Stomach (tissue), 8 donors: ENCODE measurements at regions not wholly inside any gene's neighbourhood (a gene's known extent, or its start where the extent isn't known, plus 50 kb on each side); places are given as distances from the start of the nearest gene placed in this dataset.

Experiments
- DNase-seq, 2 donors: peaks; one replicate each; pipeline versions ENCODE4 v3.0.0 to v3.0.0-alpha.2; 2013 to 2019
- H3K27ac ChIP-seq, 5 donors: fragments of 200-600 bp in 4 of 5; sonication (generic) in 4 of 5; one replicate each; pipeline ENCODE4 v1.5.1; 2013 to 2019; ENCODE audit warnings: mild to moderate bottlenecking in 1 of 5, moderate library complexity in 1 of 5
- H3K27me3 ChIP-seq, 3 donors: fragments of 200-600 bp; sonication (generic); one replicate each; pipeline ENCODE4 v1.5.1; 2017 to 2019; ENCODE audit warnings: mixed run types in 1 of 3
- H3K36me3 ChIP-seq, 4 donors: fragments of 200-600 bp; sonication (generic); 1 replicate in 3 of 4; 2 replicates in 1 of 4; pipeline ENCODE4 v1.5.1; 2016 to 2019
- H3K4me1 ChIP-seq, 4 donors: fragments of 200-600 bp; sonication (generic); one replicate each; pipeline ENCODE4 v1.5.1; 2016 to 2019
- H3K4me3 ChIP-seq, 4 donors: fragments of 200-600 bp; sonication (generic) in 3 of 4; one replicate each; pipeline ENCODE4 v1.5.1; 2016 to 2019; ENCODE audit warnings: mild to moderate bottlenecking in 1 of 4
- H3K9me3 ChIP-seq, 4 donors: fragments of 200-600 bp; sonication (generic); one replicate each; pipeline ENCODE4 v1.5.1; 2016 to 2019
- CTCF ChIP-seq, 7 experiments: fragments of 450-650 bp in 4 of 7; fragments of 200-600 bp in 3 of 7; sonication (generic) in 3 of 7; IDR thresholded peaks; one replicate each; pipeline ENCODE4 v1.5.1; 2016 to 2019; ENCODE audit warnings: antibody characterized with exemption in 7 of 7, control low read depth in 2 of 7, mild to moderate bottlenecking in 1 of 7
- EP300 ChIP-seq: sonication (generic); formaldehyde crosslinking; IDR thresholded peaks from one replicate; pipeline ENCODE4 v1.6.1; 2017; ENCODE audit warnings: antibody characterized with exemption
- POLR2A ChIP-seq, 4 donors: fragments of 450-650 bp; IDR thresholded peaks; one replicate each; pipeline ENCODE4 v1.6.1; 2016; ENCODE audit warnings: antibody characterized with exemption in 4 of 4, control low read depth in 2 of 4, mild to moderate bottlenecking in 1 of 4, moderate library complexity in 1 of 4
- POLR2AphosphoS5 ChIP-seq, 3 donors: sonication (generic); formaldehyde crosslinking; IDR thresholded peaks; one replicate each; pipeline ENCODE4 v1.6.1; 2016; ENCODE audit warnings: antibody characterized with exemption in 3 of 3
- WGBS, 5 donors: extraction: QIAGEN DNeasy Blood & Tissue Kit in 3 of 5; methylation state at CpG; one replicate each; pipeline versions ENCODE4 v1.1.5 to v1.1.7; 2013 to 2018; 5-methylcytosine and 5-hydroxymethylcytosine counted together
- intact Hi-C: fragments of 100-400 bp; cut with DNase I; formaldehyde crosslinking; loops from one replicate; pipeline ENCODE4 v1.15.1; 2023; ENCODE audit warnings: low total_unique reads
- donor health status: healthy with polysubstance abuse.
- donor health status: Bipolar disorder and iron deficiency.
- donor health status: healthy.

GRCh38 chr2:2575181-2575577 lies 244.1 kb upstream of the MYT1L start:
- peaks cover 0 to 7% (median 0%) of the 10 kb centered on the region in 4 donors for H3K4me1 ChIP-seq
- whole genome bisulfite sequencing, 5 donors: 74 to 87% (median 85%) methylated on average over 10 of the region's 10 CpGs
- no peak for TF ChIP-seq POLR2AphosphoS5 (IDR thresholded peaks at IDR 0.05)
- no peak for TF ChIP-seq POLR2A (IDR thresholded peaks at IDR 0.05)
- no peak for TF ChIP-seq CTCF (IDR thresholded peaks at IDR 0.05)
- no peak overlapping the region for H3K4me3 ChIP-seq
- H3K36me3 ChIP-seq: no peaks in the 10 kb centered on the region
- no peak overlapping the region for H3K27ac ChIP-seq
- H3K9me3 ChIP-seq: no peaks in the 10 kb centered on the region
- no peak for DNase-seq
- intact Hi-C loops: no loop called here
- no peaks in the 10 kb centered on the region for H3K27me3 ChIP-seq

GRCh38 chr2:2574401-2575180 lies 243.5 kb upstream of the MYT1L start:
- no peak overlapping the region for H3K27ac ChIP-seq
- no peaks in the 10 kb centered on the region for H3K9me3 ChIP-seq
- H3K36me3 ChIP-seq: no peaks in the 10 kb centered on the region
- peak in 1 of 2 donors; percentile 16 for DNase-seq
- H3K4me1 ChIP-seq: peaks cover 0 to 7% (median 0%) of the 10 kb centered on the region in 4 donors
- no peaks in the 10 kb centered on the region for H3K27me3 ChIP-seq
- no peak overlapping the region for H3K4me3 ChIP-seq
- intact Hi-C loops: no loop called here
- TF ChIP-seq POLR2A (IDR thresholded peaks at IDR 0.05) (no peak), CTCF (IDR thresholded peaks at IDR 0.05) (no peak), EP300 (no peak), POLR2AphosphoS5 (IDR thresholded peaks at IDR 0.05) (no peak)
- WGBS, 5 donors: 72 to 82% (median 76%) methylated on average over 7 to 15 of the region's 16 CpGs

GRCh38 chr2:2573658-2574293 lies 242.7 kb upstream of the MYT1L start:
- H3K4me1 ChIP-seq: peaks cover 0 to 7% (median 0%) of the 10 kb centered on the region in 4 donors
- no peaks in the 10 kb centered on the region for H3K27me3 ChIP-seq
- intact Hi-C loops: no loop called here
- H3K27ac ChIP-seq: no peak overlapping the region
- no peak for TF ChIP-seq POLR2A (IDR thresholded peaks at IDR 0.05)
- TF ChIP-seq POLR2AphosphoS5 (IDR thresholded peaks at IDR 0.05): no peak
- no peak for TF ChIP-seq CTCF (IDR thresholded peaks at IDR 0.05)
- TF ChIP-seq EP300: no peak
- H3K4me3 ChIP-seq: no peak overlapping the region
- no peaks in the 10 kb centered on the region for H3K9me3 ChIP-seq
- H3K36me3 ChIP-seq: no peaks in the 10 kb centered on the region
- DNase-seq: peak in 1 of 2 donors; percentile 14
- 92 to 96% (median 94%) methylated on average over 15 of the region's 15 CpGs for WGBS, 5 donors

- Histone ChIP-seq H3K27ac (no peak overlapping the region), H3K27me3 (no peaks in the 10 kb centered on the region), H3K9me3 (no peaks in the 10 kb centered on the region), H3K36me3 (no peaks in the 10 kb centered on the region), H3K4me1 (peaks cover 0 to 7% (median 0%) of the 10 kb centered on the region in 4 donors), H3K4me3 (no peak overlapping the region)
- 66 to 98% (median 91%) methylated on average over 4 of the region's 4 CpGs for WGBS, 5 donors
- DNase-seq: no peak
- intact Hi-C loops: no loop called here
- TF ChIP-seq CTCF (IDR thresholded peaks at IDR 0.05): no peak
- no peak for TF ChIP-seq EP300
- no peak for TF ChIP-seq POLR2A (IDR thresholded peaks at IDR 0.05)
- no peak for TF ChIP-seq POLR2AphosphoS5 (IDR thresholded peaks at IDR 0.05)
Measured at GRCh38 chr2:2573205-2573604, 242.1 kb upstream of the MYT1L start.
